ENCODE measurements at regions not wholly inside any gene's neighbourhood (a gene's known extent, or its start where the extent isn't known, plus 50 kb on each side); places are given as distances from the start of the nearest gene placed in this dataset.

GRCh38 chr4:147122685-147123084 is 177.0 kb upstream of the TTC29 start:
- Histone ChIP-seq H3K36me3 (no peaks in the 10 kb centered on the region), H3K9ac (ENCODE audit: low read depth in 2 of 2, low read length in 2 of 2) (no peak overlapping the region), H3K4me3 (no peak overlapping the region), H3K27ac (no peak overlapping the region), H3K27me3 (no peaks in the 10 kb centered on the region), H3K4me1 (no peaks in the 10 kb centered on the region), H3K9me3 (no peaks in the 10 kb centered on the region)
- intact Hi-C loops (cut with DNase I) = no loop called here
- DNase-seq = no peak
- TF ChIP-seq CTCF (IDR thresholded peaks at IDR 0.05) = no peak

- Histone ChIP-seq H3K9me3 (no peaks in the 10 kb centered on the region), H3K36me3 (no peaks in the 10 kb centered on the region), H3K9ac (ENCODE audit: low read depth in 2 of 2, low read length in 2 of 2) (no peak overlapping the region), H3K27me3 (no peaks in the 10 kb centered on the region), H3K27ac (no peak overlapping the region), H3K4me3 (no peak overlapping the region), H3K4me1 (no peaks in the 10 kb centered on the region)
- intact Hi-C loops (cut with DNase I) = no loop called here
- DNase-seq = no peak
- no peak for TF ChIP-seq CTCF (IDR thresholded peaks at IDR 0.05)
Observed at GRCh38 chr4:147123146-147123545, 177.5 kb upstream of the TTC29 start.

GRCh38 chr4:147128787-147129186 is 183.1 kb upstream of the TTC29 start:
- no peak overlapping the region for H3K9ac ChIP-seq (ENCODE audit: low read depth in 2 of 2, low read length in 2 of 2)
- no peak for TF ChIP-seq CTCF (IDR thresholded peaks at IDR 0.05)
- no peaks in the 10 kb centered on the region for H3K27me3 ChIP-seq
- no peak overlapping the region for H3K4me3 ChIP-seq
- H3K9me3 ChIP-seq = no peaks in the 10 kb centered on the region
- intact Hi-C loops (cut with DNase I) = no loop called here
- no peaks in the 10 kb centered on the region for H3K4me1 ChIP-seq
- no peak overlapping the region for H3K27ac ChIP-seq
- no peaks in the 10 kb centered on the region for H3K36me3 ChIP-seq
- DNase-seq = no peak

- intact Hi-C loops (cut with DNase I) = no loop called here
- H3K9ac ChIP-seq (ENCODE audit: low read depth in 2 of 2, low read length in 2 of 2) = no peak overlapping the region
- H3K36me3 ChIP-seq = no peaks in the 10 kb centered on the region
- no peak for TF ChIP-seq CTCF (IDR thresholded peaks at IDR 0.05)
- no peak overlapping the region for H3K4me3 ChIP-seq
- no peak overlapping the region for H3K27ac ChIP-seq
- H3K9me3 ChIP-seq = no peaks in the 10 kb centered on the region
- no peaks in the 10 kb centered on the region for H3K27me3 ChIP-seq
- no peak for DNase-seq
- H3K4me1 ChIP-seq = no peaks in the 10 kb centered on the region
Observed at GRCh38 chr4:147129687-147130086, 184.0 kb upstream of the TTC29 start.

- no peak for TF ChIP-seq CTCF (IDR thresholded peaks at IDR 0.05)
- H3K27me3 ChIP-seq = no peaks in the 10 kb centered on the region
- intact Hi-C loops (cut with DNase I) = no loop called here
Observed at GRCh38 chr4:147134536-147135210, 189.0 kb upstream of the TTC29 start.

More at GRCh38 chr4:147134536-147135210, 189.0 kb upstream of the TTC29 start:
- no peak overlapping the region for H3K4me3 ChIP-seq
- H3K9me3 ChIP-seq = no peaks in the 10 kb centered on the region
- no peak for DNase-seq
- no peak overlapping the region for H3K27ac ChIP-seq
- H3K9ac ChIP-seq (ENCODE audit: low read depth in 2 of 2, low read length in 2 of 2) = no peak overlapping the region
- no peaks in the 10 kb centered on the region for H3K36me3 ChIP-seq
- H3K4me1 ChIP-seq = no peaks in the 10 kb centered on the region

All from colonic mucosa (tissue), 4 donors.